ENCODE measurements at regions not wholly inside any gene's neighbourhood (a gene's known extent, or its start where the extent isn't known, plus 50 kb on each side); places are given as distances from the start of the nearest gene placed in this dataset.

- TF ChIP-seq CTCF (IDR thresholded peaks at IDR 0.05) (no peak), POLR2A (IDR thresholded peaks at IDR 0.05) (no peak)
Observed at GRCh38 chr3:25074149-25074548, 353.9 kb upstream of the RARB start.

All from right lobe of liver (tissue), 4 donors.